ENCODE measurements at regions not wholly inside any gene's neighbourhood (a gene's known extent, or its start where the extent isn't known, plus 50 kb on each side); places are given as distances from the start of the nearest gene placed in this dataset.

DNA sequence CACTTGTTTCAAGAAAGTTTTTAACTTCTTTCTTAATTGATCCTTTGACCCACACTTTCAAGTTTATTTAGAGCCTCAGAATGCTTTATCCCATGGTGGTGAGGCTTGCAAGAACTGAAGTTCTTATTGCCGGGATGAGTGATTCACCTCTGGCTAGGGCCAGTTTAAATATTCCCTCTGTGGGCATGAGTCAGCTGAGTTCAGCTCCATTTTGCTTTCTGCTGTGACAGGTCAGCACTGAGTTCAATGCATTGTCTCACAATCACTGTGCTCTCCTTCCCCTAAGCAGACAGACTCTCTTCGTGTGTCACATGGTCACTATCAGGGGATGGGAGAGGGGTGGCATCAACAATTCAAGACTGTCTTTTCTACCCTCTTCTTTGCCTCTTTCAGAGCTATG lies 514.6 kb upstream of the FBXO33 start:
- TF ChIP-seq EP300 (IDR thresholded peaks at IDR 0.05), result no peak
- no peak for TF ChIP-seq POLR2A (IDR thresholded peaks at IDR 0.05)
- no peak for TF ChIP-seq CTCF (IDR thresholded peaks at IDR 0.05)
- H3K9me3 ChIP-seq, result no peaks in the 10 kb centered on the region
- no peaks in the 10 kb centered on the region for H3K36me3 ChIP-seq
- no peak overlapping the region for H3K4me3 ChIP-seq
- no peaks in the 10 kb centered on the region for H3K27me3 ChIP-seq
- no peaks in the 10 kb centered on the region for H3K4me1 ChIP-seq
- 63 to 66% methylated on average over 2 of the region's 2 CpGs for WGBS, 2 donors
- H3K27ac ChIP-seq, result no peak overlapping the region
- no peak for DNase-seq (ENCODE audit: low spot score in 2 of 2)

DNA sequence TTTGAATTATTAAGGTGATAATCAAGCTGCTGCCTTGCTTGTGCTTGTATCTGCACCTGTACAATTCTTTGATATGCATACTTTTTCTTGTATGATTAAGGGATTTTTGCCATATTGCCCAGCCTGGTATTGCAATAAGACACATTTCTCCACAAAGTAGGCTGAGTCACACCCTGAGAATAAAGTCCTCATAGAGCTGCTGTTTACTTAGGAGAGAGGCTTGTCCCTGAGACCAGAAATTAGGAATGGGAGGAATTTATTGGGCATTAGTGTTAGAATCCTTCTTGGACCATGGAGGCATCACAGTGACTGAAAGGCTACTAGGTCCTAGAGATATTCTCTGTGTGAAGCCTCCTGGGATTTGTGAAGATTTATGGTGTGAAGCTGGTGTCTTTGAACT lies 506.8 kb upstream of the FBXO33 start:
- TF ChIP-seq POLR2A (IDR thresholded peaks at IDR 0.05) (no peak), EP300 (IDR thresholded peaks at IDR 0.05) (no peak), CTCF (IDR thresholded peaks at IDR 0.05) (no peak)
- H3K4me3 ChIP-seq, result no peak overlapping the region
- no peaks in the 10 kb centered on the region for H3K27me3 ChIP-seq
- peaks cover 0 to 5% (median 0%) of the 10 kb centered on the region in 4 donors for H3K9me3 ChIP-seq
- H3K27ac ChIP-seq, result no peak overlapping the region
- no peak for DNase-seq (ENCODE audit: low spot score in 2 of 2)
- no peaks in the 10 kb centered on the region for H3K36me3 ChIP-seq
- no peaks in the 10 kb centered on the region for H3K4me1 ChIP-seq

- H3K4me1 ChIP-seq, result no peaks in the 10 kb centered on the region
- no peaks in the 10 kb centered on the region for H3K9me3 ChIP-seq
- TF ChIP-seq CTCF (IDR thresholded peaks at IDR 0.05), result no peak
- no peak for TF ChIP-seq EP300 (IDR thresholded peaks at IDR 0.05)
- TF ChIP-seq POLR2A (IDR thresholded peaks at IDR 0.05), result no peak
- H3K27me3 ChIP-seq, result no peaks in the 10 kb centered on the region
- no peak overlapping the region for H3K4me3 ChIP-seq
- H3K36me3 ChIP-seq, result no peaks in the 10 kb centered on the region
- no peak for DNase-seq (ENCODE audit: low spot score in 2 of 2)
- H3K27ac ChIP-seq, result no peak overlapping the region
- WGBS, 2 donors, result 79 to 85% methylated on average over 6 of the region's 6 CpGs
Measured at GRCh38 chr14:39912192-39913100, 480.2 kb upstream of the FBXO33 start.

GRCh38 chr14:39897657-39898056 lies 465.4 kb upstream of the FBXO33 start:
- Histone ChIP-seq H3K27me3 (no peaks in the 10 kb centered on the region), H3K4me1 (no peaks in the 10 kb centered on the region), H3K36me3 (no peaks in the 10 kb centered on the region), H3K4me3 (no peak overlapping the region), H3K9me3 (peaks cover 0 to 24% (median 2%) of the 10 kb centered on the region in 4 donors), H3K27ac (no peak overlapping the region)
- 83 to 91% methylated on average over 2 of the region's 2 CpGs for WGBS, 2 donors
- TF ChIP-seq CTCF (IDR thresholded peaks at IDR 0.05) (no peak), POLR2A (IDR thresholded peaks at IDR 0.05) (no peak), EP300 (IDR thresholded peaks at IDR 0.05) (no peak)
- no peak for DNase-seq (ENCODE audit: low spot score in 2 of 2)

- Histone ChIP-seq H3K27ac (no peak overlapping the region), H3K36me3 (no peaks in the 10 kb centered on the region), H3K27me3 (no peaks in the 10 kb centered on the region), H3K4me3 (no peak overlapping the region), H3K9me3 (peaks cover 0 to 33% (median 2%) of the 10 kb centered on the region in 4 donors), H3K4me1 (no peaks in the 10 kb centered on the region)
- TF ChIP-seq POLR2A (IDR thresholded peaks at IDR 0.05) (no peak), CTCF (IDR thresholded peaks at IDR 0.05) (no peak), EP300 (IDR thresholded peaks at IDR 0.05) (no peak)
- no peak for DNase-seq (ENCODE audit: low spot score in 2 of 2)
- WGBS, 2 donors, result 85 to 87% methylated on average over 1 of the region's 1 CpG
Measured at GRCh38 chr14:39890026-39890425, 457.8 kb upstream of the FBXO33 start.
